NCI-H460 (cell line): ENCODE measurements at regions not wholly inside any gene's neighbourhood (a gene's known extent, or its start where the extent isn't known, plus 50 kb on each side); places are given as distances from the start of the nearest gene placed in this dataset.

ENCODE experiments used
- DNase-seq: peaks from one replicate; pipeline ENCODE4 v3.0.0-alpha.2; 2016; ENCODE audit warnings: low read depth; ENCODE audit errors: extremely low read depth

DNA sequence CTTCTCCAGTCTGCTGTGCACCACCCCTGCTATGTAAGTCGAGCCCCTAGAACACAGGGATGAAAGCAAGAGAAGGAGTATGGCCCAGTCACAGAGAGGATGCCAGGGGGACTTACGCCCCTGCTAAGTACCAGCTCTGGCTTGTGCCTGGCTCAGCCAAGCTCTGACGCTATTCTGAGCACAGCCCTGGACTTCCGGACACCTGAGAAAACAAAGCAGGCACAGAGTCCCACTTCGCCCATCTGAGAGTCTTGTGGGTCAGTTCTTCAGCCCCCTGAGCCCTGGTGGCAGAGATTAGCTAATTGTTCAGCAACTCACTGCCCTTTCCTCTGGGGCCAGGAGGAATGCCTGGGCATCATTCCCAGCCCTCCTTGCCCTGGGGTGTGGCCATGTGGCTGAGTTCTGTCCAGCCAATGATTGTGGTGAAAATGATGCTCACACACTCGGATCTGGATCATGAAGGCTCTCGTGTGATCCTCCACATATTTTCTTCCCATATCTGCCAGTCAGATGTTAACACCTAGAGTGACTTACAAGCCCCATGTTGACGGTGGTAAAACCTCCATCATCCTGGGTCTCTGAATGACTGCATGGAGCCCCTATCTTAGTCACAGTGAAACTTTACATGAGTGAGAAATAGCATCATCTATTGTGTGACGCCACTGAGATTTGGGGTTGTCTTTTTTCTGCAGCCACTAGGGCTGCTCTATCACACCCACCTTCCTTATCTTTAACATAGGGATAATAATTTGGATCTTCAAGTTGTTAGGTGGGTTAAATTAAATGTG is 105.7 kb downstream of the TPRA1 start:
- no peak for DNase-seq

DNA sequence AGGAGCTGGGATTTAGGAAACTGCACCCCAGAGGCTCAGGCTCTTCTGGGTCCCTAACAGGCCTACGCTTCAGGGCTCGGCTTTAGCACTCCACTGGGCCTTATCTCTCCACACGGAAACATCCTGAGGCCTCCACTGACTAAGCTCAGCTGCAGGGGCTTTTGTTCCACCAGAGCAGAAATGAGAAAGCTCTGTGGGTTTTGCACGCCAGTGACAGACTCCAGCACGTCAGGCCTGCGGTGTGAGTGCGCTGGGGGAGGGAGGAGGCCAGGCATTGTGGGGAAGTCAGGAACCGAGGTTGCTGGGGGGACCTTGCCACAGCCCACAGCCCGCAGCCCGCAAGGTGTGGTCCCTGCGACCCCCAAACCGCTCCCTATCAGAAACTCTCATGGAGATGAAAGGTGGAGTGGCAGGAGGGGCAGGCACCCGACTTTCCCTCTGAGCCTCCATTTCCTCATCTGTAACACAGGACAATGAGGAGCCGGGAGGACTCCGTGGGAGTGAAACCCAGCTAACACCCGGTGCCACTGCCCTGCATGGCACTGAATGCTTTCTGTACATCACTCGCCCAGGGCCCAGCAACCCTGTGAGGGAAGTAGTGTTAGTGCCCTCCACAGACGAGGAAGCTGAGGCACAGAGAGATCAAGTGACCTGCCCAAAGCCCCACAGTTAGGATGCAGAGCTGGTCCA is 106.5 kb downstream of the TPRA1 start:
- no peak for DNase-seq

DNA sequence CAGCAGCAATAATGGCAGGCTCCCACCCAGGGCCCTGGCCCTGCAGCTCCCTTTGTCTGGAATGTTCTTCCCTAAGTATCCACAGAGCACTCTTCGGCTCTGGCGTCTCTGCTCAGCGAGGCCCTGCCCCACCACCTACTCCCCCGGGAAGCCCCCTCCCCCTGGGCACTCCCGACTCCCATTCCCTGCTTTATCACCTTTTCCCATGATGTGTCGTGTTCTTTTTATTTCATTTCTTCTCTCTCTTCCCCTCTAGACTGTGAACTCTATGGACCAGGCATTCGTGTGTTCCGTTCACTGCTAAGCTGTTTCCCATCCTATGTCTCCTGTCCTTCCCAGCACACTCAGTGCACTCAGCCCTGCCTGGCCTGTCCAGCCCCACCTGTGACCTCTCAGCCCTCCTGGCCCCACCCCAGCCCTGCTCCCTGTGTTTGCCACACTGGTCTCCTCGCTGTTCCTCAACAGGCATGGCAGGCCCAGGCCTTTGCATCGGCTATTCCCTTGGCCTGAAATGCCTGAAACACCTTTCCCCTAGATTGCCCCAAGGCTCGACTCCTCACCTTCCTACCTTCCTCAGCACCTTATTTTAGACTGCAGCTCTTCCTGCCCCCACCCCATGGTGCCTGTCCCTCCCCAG is 107.4 kb downstream of the TPRA1 start:
- no peak for DNase-seq

DNA sequence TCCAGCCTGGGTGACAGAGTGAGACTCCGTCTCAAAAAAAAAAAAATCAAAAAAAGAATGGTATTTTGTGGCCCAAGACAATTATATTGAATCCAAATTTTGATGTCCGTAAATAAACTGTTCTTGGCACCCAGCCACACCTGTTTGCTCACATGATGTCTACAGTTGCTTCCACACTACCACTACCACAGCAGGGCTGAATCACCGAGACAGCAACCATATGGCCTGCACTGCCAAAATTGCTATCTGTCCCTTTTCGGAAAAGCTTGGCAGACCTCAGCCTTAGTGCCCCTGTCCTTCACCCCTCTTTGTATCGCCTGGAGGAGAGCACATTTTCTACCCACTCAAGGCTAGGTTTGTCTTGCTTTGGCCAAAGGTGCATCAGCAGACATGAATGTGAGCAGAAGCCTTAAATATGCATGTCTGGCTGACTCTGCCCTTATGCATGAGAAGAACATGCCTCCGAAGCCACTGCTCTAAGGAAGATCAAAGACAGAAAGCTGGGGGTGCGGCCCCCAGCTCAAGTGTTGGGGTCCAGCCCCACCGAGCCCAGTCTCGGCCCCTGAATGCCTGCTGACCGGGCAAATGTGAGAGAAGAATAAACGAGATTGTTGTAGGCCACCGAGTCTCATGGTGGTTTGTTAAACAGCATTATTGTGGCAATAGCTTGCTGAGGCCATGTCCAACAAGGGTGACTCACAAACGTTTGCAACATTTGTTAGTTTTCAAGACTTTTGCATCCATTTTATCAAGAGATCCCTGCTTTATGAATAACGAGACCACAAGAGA is 108.1 kb downstream of the TPRA1 start:
- DNase-seq: no peak

DNA sequence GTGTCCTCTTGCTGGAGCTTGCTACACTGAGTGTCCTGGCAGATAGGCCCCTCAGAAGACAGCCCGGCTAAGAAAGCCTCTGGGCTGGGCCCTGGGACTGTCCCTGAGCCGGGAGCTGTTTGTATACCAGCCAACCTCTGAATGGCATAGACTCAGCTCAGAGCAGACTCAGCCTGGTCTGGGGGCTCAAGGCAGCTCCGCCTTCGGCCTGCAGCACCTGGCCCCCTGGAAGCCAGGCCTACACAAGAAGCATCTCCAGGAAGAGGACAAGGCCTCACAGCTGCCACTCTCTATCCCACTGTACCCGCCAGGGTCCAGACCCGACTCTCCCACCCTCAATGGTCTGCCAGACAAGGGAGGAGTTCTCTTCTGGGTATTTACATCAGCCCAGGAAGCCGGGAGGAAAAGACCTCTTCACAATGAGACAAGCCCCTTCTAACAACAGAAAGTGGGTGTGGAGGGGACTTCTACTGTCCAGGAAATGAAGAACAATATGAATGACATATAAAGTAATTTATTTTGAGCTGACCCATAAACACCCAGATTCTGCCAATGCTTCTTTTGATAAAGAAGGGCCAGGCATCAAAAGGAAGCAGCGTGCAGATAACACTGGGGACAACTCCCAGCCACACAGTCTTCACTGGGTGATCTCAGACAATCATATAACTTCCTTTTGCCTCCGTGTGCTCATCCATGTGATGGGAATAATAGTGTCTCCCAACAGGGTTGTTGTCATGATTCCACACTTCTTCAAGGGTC is 110.2 kb downstream of the TPRA1 start:
- no peak for DNase-seq

DNA sequence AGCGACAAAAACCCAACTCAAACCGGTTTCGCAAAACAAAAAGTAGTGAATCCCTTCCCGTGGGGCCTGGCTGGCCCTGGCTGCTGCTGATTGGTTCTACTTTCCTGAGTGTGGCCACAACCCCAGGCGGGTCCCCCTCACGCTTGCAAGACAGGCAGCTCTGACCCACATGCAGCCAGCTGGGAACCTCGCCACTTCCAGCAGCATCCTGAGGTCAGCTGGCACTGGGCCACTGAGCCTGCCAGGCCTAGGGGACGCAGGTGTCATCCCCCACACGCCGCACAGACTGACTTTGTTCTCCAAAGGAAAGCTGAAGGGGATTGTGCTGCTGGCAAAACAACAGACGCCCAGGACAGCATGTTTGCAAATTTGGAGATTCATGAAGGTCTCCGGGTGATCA is 111.1 kb downstream of the TPRA1 start:
- no peak for DNase-seq

DNA sequence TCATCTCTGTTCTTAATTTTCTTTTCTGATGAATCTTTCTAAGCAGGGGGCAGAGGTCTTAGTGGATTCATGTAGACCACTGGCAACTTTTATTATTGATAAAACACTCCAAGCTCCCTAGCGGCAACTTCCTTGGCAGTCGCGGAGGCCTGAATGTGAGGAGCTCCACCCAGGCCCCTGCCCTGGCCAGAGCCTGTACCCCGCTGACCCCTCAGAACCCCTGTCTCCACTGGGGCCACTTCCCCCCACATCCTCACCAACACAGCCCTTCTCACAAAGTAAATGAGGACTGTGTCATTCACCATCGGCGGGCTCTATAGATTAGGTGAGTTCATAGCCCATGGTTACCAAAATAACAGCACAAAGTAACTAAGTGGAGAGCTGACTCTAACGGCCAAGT is 111.6 kb downstream of the TPRA1 start:
- DNase-seq: no peak

DNA sequence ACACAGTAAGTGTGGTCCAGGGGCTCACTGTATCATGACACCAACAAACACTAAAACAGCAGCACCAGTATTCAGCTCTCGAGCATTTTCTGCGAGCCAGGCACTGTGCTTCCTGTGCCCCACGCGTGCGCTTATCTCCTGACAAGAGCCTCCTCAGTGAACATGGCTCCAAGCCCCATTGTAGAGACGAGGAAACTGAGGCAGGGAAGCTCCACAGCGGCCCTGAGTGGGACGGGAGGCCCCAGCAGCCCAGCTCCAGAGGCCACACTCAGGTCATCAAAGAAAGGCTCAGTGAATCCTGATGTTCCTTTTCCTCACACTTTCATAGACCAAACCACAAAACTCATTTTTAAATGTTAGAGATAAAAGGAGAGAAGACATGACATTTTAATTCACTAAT is 113.1 kb downstream of the TPRA1 start:
- DNase-seq: no peak

DNA sequence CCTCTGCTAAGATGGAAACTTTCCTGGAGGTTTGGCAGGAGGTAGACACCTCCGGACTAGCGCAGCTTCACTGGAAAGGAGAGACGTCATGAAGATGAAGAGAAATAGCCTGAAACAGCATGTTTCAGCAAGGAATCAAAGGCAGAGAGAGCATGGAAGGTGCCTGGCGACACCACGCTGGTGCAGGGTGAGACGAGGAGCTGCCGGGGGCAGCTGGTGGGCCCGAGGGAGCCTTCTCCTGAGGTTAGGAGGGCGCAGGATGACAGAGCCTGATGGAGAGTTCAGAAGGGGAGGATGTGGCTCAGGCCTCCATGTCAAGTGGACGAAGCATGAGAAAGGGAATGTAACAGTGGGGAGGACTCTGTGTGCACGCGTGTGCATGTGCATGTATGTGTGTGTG is 113.6 kb downstream of the TPRA1 start:
- DNase-seq: no peak

DNA sequence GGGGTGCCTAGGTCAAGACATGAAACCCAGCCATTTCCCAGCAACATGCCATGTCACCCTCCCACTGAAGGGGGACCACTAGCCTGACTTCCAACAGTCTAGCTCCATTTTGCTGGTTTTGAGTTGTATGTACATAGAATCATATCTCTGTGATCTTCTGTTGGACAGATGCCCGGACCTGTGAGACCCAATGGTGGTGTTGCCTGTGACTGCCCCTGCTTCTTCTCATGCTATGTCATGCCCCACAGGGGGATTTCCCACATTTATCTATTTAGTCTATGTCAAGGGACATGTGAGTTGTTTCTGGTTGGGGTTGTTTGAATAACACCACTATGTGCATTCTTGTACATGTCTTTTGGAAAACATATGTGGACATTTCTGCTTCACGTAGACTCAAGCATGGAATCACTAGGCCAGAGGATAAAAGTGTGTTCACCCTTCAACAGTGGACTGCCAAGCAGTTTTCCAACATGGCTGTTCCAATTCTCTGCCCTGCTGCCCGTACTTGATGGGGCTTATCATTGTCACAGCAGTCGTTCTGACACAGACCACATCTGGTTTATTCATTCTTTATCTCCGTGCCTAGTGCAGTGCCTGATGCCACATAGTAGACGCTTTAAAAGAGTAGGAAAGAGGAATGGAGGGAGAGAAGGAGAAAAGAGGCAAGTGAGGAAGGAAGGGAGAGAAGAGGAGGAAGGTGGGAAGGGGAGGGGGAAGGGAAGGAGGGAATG is 114.4 kb downstream of the TPRA1 start:
- no peak for DNase-seq

DNA sequence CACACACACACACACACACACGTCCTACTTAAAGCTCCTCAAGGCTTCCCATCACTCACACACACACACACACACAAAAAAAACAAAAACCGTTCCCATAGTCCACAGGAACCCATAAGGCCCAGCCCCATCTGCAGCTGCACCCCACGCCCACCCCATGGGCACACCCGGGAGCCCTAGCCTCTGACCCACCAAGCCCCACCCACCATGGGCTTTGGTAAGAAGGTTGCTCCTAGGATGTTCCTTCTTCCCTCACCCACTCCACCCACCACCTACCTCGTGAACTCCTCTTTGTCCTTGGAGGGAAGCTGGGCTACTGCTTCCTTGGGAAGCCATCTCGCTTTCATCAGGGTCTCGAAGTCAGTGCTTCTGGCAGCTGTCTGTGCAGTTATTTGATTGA is 115.1 kb downstream of the TPRA1 start:
- DNase-seq: no peak

DNA sequence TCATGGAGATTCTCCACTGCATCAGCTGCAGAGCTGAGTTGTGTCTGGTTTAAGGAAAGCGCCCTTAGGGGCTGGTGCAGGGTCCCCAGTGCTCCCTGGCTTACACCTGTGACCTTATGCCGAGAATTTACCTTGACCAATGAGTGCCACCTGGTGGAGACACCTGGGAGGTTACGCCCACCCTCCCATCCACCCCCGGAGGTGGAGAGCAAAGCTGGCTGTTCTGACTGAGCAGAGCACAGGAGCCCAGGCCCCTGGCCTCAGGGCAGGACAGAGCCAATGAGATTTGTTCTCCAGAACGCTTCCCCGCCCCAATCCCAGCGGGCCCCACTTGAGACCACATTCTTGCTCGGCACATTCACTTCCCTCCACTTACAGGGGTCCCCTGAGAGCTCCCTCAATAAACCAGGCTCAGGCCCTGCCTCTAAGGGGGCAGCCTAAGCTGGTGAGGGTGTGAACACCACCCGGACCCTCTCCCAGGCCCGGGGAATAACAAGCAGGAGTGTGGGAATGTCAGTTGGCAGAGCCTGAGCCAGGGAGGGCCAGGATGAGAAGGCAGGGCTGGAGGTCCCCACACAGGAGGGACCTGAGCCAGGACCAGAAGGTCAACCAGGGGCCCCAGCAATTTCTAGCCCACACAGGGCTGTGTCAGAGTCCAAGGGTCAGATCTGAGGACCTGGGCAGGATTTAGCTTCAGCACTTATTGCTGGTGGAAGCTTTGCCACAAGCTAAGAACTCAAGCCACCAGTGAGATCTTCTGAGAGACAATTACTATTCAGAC is 117.1 kb downstream of the TPRA1 start:
- DNase-seq: no peak

DNA sequence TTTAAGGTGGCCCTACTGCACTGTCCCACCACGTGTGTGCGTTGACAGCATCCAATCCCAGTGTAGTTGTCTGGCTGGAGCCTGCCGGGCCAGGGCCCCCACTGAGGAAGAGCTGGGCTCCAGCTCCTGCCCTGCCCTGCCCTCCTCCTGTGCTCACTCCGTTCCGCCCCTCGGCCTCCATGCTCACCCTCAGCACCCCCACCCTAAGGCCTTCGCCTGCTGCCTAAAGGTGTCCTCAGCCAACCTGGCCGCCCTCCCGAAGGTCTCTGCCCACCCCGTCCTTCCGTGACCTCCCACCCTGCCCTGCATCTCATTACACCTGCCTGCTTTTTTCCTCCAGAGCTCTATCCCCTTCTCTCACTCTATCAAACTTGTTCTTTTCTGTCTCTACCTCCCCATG is 118.0 kb downstream of the TPRA1 start:
- no peak for DNase-seq

DNA sequence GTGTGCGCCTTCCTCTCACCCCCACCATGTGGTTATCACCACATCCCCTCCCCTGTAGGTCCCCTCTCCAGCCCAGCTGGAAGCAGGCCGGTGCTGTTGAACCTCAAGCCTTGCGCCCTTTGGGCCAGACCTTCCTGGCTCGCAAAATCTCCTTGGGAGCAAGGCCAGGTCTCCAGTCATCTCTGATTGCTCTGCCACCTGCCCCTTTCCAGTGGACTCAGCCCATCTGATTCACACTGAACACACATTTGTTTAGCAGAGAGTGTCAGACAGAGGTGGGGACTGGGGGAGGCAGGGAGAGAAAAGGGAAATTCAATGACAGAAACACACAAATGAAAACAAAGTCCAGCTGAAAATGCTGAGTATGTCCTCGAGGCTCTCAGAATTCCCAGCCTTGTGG is 119.4 kb downstream of the TPRA1 start:
- no peak for DNase-seq

DNA sequence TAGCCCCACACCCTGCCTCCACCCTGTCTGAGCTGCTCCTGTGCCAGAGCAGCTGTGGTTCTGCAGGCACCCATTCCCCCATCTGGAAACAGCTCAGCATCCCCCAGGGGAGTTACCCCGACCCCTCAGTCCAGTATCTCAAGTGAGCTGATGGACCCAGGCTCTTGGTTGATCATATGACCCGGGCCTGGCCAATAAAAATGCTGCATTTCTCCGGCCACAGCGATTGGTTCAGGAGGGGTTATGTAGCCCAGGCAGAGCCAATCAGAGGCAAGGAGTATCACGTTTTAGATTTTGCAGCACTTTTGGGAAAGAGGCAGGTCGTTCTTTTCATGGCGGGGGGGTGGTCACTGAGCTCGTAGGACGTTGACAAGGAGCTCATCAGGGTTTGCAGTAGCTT is 120.8 kb downstream of the TPRA1 start:
- no peak for DNase-seq

DNA sequence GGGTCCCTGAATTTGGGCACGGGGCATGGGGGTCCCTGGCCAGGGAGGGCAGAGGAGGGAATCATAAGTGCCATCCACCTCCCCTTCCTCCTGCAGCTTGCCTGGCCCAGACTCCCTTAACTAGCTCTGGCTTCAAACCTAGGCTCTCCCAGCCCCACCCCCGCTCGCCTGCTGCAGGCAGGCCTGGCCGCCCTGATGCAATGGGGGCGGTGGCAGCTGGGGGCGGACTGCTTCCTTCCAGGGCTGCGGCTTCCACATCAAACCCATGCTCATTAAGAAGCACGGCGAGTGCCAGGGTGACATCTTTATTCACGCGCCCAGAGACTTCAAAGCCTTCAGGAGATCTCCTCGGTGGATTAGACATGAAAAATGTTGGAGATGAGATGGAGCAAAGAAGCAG is 123.1 kb downstream of the TPRA1 start:
- DNase-seq: no peak

DNA sequence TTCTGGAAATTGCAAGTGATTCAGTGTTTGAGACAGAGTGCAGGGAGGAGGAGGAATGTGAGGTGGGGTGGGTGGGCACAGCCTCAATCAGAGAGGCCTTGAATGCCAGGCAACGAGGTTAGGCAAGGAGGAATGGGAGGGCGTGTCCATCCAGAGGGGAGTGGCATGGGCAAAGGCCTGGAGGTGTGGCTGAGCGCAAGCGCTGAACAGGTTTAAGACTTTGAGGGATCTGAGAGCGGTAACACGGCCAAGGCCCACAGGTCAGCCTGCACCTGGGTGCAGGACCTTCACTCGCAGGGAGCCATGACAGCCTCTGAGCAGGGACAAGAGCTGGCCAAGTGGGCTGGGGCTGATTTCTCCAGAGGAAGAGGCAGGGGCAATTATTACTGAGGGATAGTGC is 125.9 kb downstream of the TPRA1 start:
- DNase-seq: no peak

DNA sequence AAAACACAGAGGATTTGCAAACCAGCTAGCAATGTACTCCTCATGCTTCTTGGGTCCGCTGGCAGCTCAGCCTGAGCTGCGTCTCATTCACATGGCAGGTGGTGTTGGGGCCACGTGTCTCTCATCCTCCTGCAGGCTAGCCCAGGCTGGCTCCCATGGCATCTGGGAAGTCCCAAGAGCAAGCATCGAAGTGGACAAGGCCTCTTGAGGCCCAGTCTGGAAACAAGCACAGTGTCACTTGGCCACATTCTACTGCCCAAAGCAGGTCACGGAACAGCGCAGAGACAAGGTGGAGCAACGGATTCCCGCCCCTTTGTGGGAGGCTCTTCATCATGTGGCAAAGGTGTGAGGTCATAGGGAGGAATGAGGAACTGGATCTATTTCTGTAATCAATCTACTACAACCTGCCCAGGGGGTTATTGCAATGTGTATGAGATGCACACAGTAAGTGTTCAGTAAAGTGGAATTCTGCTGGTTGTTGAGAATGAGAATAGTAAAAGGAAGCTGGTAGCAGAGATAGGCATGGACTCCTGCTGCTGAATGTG is 128.3 kb downstream of the TPRA1 start:
- DNase-seq: no peak
